ENCODE measurements at regions not wholly inside any gene's neighbourhood (a gene's known extent, or its start where the extent isn't known, plus 50 kb on each side); places are given as distances from the start of the nearest gene placed in this dataset.

DNA sequence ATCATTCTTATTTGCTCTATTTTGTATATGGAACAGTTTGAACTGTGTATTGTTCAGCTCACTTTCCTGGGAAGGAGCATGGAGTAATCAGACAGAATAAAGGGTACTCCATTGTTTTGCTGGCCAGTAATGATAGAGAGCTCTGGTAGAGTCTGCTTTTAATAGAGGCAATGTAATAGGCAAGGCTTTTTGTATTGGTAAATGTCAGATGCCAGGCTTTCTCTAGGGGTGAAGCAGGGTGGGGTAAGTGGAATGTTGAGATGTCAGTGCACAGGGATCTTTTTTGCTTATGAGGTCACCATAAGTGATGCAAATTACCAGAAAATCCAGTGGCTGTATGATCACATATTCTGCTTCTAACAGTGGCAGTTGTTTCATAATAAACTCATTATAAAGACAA lies 1088.3 kb upstream of the SORCS1 start:
- no peak for FAIRE-seq
- no peak for DNase-seq (ENCODE audit: low read depth in 1 of 2, low spot score in 1 of 2)
- Histone ChIP-seq H3K4me3 (no peak overlapping the region), H3K4me2 (no peak overlapping the region), H3K9me3 (peaks cover 2% of the 10 kb centered on the region; the same call in 2 of the 3 replicates), H3K27ac (no peak overlapping the region), H3K4me1 (no peaks in the 10 kb centered on the region)
- CTCF ChIA-PET = interaction anchor here (0.6 kb wide), 1 partner anchor 38 kb away, joined by 3 read pairs; no protein-coding TSS in a partner anchor
- TF ChIP-seq ZNF302 (CRISPR knock-in tag; IDR thresholded peaks at IDR 0.05) = no peak
- TF ChIP-seq, protein P1, sequence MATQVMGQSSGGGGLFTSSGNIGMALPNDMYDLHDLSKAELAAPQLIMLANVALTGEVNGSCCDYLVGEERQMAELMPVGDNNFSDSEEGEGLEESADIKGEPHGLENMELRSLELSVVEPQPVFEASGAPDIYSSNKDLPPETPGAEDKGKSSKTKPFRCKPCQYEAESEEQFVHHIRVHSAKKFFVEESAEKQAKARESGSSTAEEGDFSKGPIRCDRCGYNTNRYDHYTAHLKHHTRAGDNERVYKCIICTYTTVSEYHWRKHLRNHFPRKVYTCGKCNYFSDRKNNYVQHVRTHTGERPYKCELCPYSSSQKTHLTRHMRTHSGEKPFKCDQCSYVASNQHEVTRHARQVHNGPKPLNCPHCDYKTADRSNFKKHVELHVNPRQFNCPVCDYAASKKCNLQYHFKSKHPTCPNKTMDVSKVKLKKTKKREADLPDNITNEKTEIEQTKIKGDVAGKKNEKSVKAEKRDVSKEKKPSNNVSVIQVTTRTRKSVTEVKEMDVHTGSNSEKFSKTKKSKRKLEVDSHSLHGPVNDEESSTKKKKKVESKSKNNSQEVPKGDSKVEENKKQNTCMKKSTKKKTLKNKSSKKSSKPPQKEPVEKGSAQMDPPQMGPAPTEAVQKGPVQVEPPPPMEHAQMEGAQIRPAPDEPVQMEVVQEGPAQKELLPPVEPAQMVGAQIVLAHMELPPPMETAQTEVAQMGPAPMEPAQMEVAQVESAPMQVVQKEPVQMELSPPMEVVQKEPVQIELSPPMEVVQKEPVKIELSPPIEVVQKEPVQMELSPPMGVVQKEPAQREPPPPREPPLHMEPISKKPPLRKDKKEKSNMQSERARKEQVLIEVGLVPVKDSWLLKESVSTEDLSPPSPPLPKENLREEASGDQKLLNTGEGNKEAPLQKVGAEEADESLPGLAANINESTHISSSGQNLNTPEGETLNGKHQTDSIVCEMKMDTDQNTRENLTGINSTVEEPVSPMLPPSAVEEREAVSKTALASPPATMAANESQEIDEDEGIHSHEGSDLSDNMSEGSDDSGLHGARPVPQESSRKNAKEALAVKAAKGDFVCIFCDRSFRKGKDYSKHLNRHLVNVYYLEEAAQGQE (IDR thresholded peaks at IDR 0.05) = no peak
- TF ChIP-seq, protein P2, sequence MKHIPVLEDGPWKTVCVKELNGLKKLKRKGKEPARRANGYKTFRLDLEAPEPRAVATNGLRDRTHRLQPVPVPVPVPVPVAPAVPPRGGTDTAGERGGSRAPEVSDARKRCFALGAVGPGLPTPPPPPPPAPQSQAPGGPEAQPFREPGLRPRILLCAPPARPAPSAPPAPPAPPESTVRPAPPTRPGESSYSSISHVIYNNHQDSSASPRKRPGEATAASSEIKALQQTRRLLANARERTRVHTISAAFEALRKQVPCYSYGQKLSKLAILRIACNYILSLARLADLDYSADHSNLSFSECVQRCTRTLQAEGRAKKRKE (CRISPR knock-in tag; IDR thresholded peaks at IDR 0.05; ENCODE audit: low read depth) = no peak
- TF ChIP-seq TFCP2L1 (CRISPR knock-in tag; IDR thresholded peaks at IDR 0.05) = no peak
- TF ChIP-seq TP53 (CRISPR knock-in tag; IDR thresholded peaks at IDR 0.05) = no peak
- TF ChIP-seq ZC3H11A (IDR thresholded peaks at IDR 0.05) = no peak
- no peak for TF ChIP-seq HOXA7 (CRISPR knock-in tag; IDR thresholded peaks at IDR 0.05)
- TF ChIP-seq MYC (IDR thresholded peaks at IDR 0.05; ENCODE audit: borderline replicate concordance, low read length) = no peak
- TF ChIP-seq, protein P3, sequence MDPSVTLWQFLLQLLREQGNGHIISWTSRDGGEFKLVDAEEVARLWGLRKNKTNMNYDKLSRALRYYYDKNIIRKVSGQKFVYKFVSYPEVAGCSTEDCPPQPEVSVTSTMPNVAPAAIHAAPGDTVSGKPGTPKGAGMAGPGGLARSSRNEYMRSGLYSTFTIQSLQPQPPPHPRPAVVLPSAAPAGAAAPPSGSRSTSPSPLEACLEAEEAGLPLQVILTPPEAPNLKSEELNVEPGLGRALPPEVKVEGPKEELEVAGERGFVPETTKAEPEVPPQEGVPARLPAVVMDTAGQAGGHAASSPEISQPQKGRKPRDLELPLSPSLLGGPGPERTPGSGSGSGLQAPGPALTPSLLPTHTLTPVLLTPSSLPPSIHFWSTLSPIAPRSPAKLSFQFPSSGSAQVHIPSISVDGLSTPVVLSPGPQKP (IDR thresholded peaks at IDR 0.05; ENCODE audit: low read depth, low read length) = no peak
- no peak for TF ChIP-seq SREBF2 (IDR thresholded peaks at IDR 0.05)
- TF ChIP-seq RARB (CRISPR knock-in tag; IDR thresholded peaks at IDR 0.05) = no peak
- no peak for TF ChIP-seq JUNB (IDR thresholded peaks at IDR 0.05)
- TF ChIP-seq, protein P4, sequence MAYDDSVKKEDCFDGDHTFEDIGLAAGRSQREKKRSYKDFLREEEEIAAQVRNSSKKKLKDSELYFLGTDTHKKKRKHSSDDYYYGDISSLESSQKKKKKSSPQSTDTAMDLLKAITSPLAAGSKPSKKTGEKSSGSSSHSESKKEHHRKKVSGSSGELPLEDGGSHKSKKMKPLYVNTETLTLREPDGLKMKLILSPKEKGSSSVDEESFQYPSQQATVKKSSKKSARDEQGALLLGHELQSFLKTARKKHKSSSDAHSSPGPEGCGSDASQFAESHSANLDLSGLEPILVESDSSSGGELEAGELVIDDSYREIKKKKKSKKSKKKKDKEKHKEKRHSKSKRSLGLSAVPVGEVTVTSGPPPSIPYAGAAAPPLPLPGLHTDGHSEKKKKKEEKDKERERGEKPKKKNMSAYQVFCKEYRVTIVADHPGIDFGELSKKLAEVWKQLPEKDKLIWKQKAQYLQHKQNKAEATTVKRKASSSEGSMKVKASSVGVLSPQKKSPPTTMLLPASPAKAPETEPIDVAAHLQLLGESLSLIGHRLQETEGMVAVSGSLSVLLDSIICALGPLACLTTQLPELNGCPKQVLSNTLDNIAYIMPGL (CRISPR knock-in tag; IDR thresholded peaks at IDR 0.05; ENCODE audit: borderline replicate concordance) = no peak
- no peak for TF ChIP-seq MAX (IDR thresholded peaks at IDR 0.05)
- TF ChIP-seq CEBPB (IDR thresholded peaks at IDR 0.05) = no peak
- TF ChIP-seq GATA3 (IDR thresholded peaks at IDR 0.05; ENCODE audit: borderline replicate concordance) = no peak
- TF ChIP-seq HOXB13 (CRISPR knock-in tag; IDR thresholded peaks at IDR 0.05; ENCODE audit: low read depth) = no peak
- no peak for TF ChIP-seq CHD4 (IDR thresholded peaks at IDR 0.05; ENCODE audit: borderline replicate concordance)
- TF ChIP-seq EHF (CRISPR knock-in tag; IDR thresholded peaks at IDR 0.05) = no peak
- POLR2A ChIA-PET = no interaction called here
- no peak for ATAC-seq

DNA sequence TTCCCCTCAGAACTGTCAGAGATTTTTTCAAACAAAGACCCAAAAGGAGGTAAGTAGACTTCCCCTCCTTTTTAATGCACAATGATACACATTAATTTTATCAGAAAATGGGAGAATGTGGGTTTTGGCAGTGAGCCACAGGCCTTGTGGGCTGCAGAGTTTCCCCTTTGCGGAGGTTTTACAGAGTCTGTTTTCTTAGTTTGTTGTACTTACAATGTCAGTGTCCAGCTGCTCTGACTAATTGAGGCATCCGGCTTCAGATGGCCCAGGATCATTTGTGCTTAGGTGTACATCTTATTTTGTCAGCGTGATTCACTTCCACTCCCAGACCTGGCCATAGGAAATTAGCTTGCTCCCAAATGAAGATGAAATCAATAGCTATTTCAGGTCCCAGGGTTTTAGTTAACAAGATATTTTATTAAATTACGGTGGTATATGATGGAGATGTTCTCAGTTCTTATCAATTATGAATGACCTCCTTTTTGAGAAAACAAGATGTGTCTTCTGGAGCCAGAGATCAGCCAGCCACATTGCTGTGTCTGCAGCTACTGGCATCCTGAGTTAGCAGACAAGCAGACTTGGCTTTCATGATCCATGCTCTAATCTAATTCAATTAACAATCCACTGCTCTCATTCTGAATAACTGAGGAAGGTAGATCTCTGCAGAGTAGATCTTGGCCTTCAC lies 1086.6 kb upstream of the SORCS1 start:
- Histone ChIP-seq H3K9me3 (peaks cover 9% of the 10 kb centered on the region; the same call in 2 of the 3 replicates), H3K4me3 (no peak overlapping the region), H3K4me2 (no peak overlapping the region), H3K27ac (no peak overlapping the region), H3K4me1 (no peaks in the 10 kb centered on the region)
- DNase-seq (ENCODE audit: low read depth in 1 of 2, low spot score in 1 of 2) (no peak), FAIRE-seq (no peak), ATAC-seq (no peak)
- TF ChIP-seq, protein P5, sequence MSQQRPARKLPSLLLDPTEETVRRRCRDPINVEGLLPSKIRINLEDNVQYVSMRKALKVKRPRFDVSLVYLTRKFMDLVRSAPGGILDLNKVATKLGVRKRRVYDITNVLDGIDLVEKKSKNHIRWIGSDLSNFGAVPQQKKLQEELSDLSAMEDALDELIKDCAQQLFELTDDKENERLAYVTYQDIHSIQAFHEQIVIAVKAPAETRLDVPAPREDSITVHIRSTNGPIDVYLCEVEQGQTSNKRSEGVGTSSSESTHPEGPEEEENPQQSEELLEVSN (IDR thresholded peaks at IDR 0.05; ENCODE audit: borderline replicate concordance, low read depth) = no peak
- TF ChIP-seq MAZ (IDR thresholded peaks at IDR 0.05; ENCODE audit: borderline replicate concordance, low read depth, low read length) = no peak
- TF ChIP-seq TP53 (CRISPR knock-in tag; IDR thresholded peaks at IDR 0.05) = no peak
- no peak for TF ChIP-seq ESRRA (IDR thresholded peaks at IDR 0.05; ENCODE audit: borderline replicate concordance, low read length)
- no peak for TF ChIP-seq RNF2 (IDR thresholded peaks at IDR 0.05; ENCODE audit: borderline replicate concordance, low read depth)
- TF ChIP-seq, protein P4 (CRISPR knock-in tag; IDR thresholded peaks at IDR 0.05; ENCODE audit: borderline replicate concordance) = no peak
- TF ChIP-seq HES2 (IDR thresholded peaks at IDR 0.05) = no peak
- no peak for TF ChIP-seq RCOR1 (IDR thresholded peaks at IDR 0.05; ENCODE audit: low read depth, low read length)
- TF ChIP-seq TFCP2L1 (CRISPR knock-in tag; IDR thresholded peaks at IDR 0.05) = no peak
- no peak for TF ChIP-seq ZNF302 (CRISPR knock-in tag; IDR thresholded peaks at IDR 0.05)
- no peak for TF ChIP-seq SREBF2 (IDR thresholded peaks at IDR 0.05)
- ChIA-PET CTCF (no interaction called here), POLR2A (no interaction called here)
- 2% methylated on average over 4 of the region's 4 CpGs for WGBS (ENCODE audit: missing lambda C conversion rate)
